Effector memory CD8-positive, alpha-beta T cell (primary cell): ENCODE measurements at regions not wholly inside any gene's neighbourhood (a gene's known extent, or its start where the extent isn't known, plus 50 kb on each side); places are given as distances from the start of the nearest gene placed in this dataset.

Experiments
- ATAC-seq: fragments of 150-1000 bp; cut with Tn5 transposase; replicated peaks from 2 replicates; pipeline ENCODE4 v1.10.0; 2021; ENCODE audit warnings: mild to moderate bottlenecking, moderate library complexity
- DNase-seq, 3 experiments: peaks; one replicate each; pipeline ENCODE4 v3.0.0; 2021
- H3K27ac Mint-ChIP-seq, 2 donors: one replicate each; pipeline ENCODE4 v1.8.0; 2022; ENCODE audit warnings: mild to moderate bottlenecking in 2 of 2, mixed read lengths in 2 of 2, moderate library complexity in 2 of 2
- H3K27me3 Mint-ChIP-seq, 2 donors: one replicate each; pipeline ENCODE4 v1.8.0; 2022; ENCODE audit warnings: mixed read lengths in 2 of 2
- H3K36me3 Mint-ChIP-seq: one replicate; pipeline ENCODE4 v1.8.0; 2022; ENCODE audit warnings: mild to moderate bottlenecking, moderate library complexity, mixed read lengths; ENCODE audit not compliant: insufficient read depth
- H3K4me1 Mint-ChIP-seq, 2 donors: one replicate each; pipeline ENCODE4 v1.8.0; 2022; ENCODE audit warnings: low read depth in 2 of 2, mixed read lengths in 2 of 2
- H3K4me3 Mint-ChIP-seq, 2 donors: one replicate each; pipeline ENCODE4 v1.8.0; 2022; ENCODE audit warnings: mild to moderate bottlenecking in 2 of 2, mixed read lengths in 2 of 2, moderate library complexity in 2 of 2
- H3K9me3 Mint-ChIP-seq, 2 donors: one replicate each; pipeline ENCODE4 v1.8.0; 2022; ENCODE audit warnings: mixed read lengths in 2 of 2

- Mint-ChIP-seq H3K4me1 (no peaks in the 10 kb centered on the region), H3K4me3 (no peak overlapping the region), H3K9me3 (no peaks in the 10 kb centered on the region), H3K36me3 (no peaks in the 10 kb centered on the region), H3K27ac (no peak overlapping the region), H3K27me3 (peaks cover 20 to 68% of the 10 kb centered on the region in 2 donors)
- no peak for DNase-seq
- ATAC-seq, result no peak
These were observed 210.9 kb downstream of the NDUFA10 start for GRCh38 chr2:239814116-239814860.

- ATAC-seq (no peak), DNase-seq (no peak)
- Mint-ChIP-seq H3K9me3 (no peaks in the 10 kb centered on the region), H3K4me3 (no peak overlapping the region), H3K27me3 (peaks cover 12 to 60% of the 10 kb centered on the region in 2 donors), H3K27ac (no peak overlapping the region), H3K36me3 (no peaks in the 10 kb centered on the region), H3K4me1 (no peaks in the 10 kb centered on the region)
These were observed 211.7 kb downstream of the NDUFA10 start for GRCh38 chr2:239813261-239814115.

- Mint-ChIP-seq H3K27me3 (peaks cover 8 to 65% of the 10 kb centered on the region in 2 donors), H3K9me3 (no peaks in the 10 kb centered on the region), H3K4me1 (no peaks in the 10 kb centered on the region), H3K4me3 (no peak overlapping the region), H3K27ac (no peak overlapping the region), H3K36me3 (no peaks in the 10 kb centered on the region)
- DNase-seq, result no peak
- ATAC-seq, result no peak
These were observed 213.2 kb downstream of the NDUFA10 start for GRCh38 chr2:239811806-239812560.

- peaks cover 13 to 72% of the 10 kb centered on the region in 2 donors for H3K27me3 Mint-ChIP-seq
- ATAC-seq (no peak), DNase-seq (no peak)
- no peak overlapping the region for H3K4me3 Mint-ChIP-seq
- no peaks in the 10 kb centered on the region for H3K4me1 Mint-ChIP-seq
- no peak overlapping the region for H3K27ac Mint-ChIP-seq
- no peaks in the 10 kb centered on the region for H3K36me3 Mint-ChIP-seq
- no peaks in the 10 kb centered on the region for H3K9me3 Mint-ChIP-seq
These were observed 213.9 kb downstream of the NDUFA10 start for GRCh38 chr2:239811111-239811781.

- Mint-ChIP-seq H3K4me3 (no peak overlapping the region), H3K27ac (no peak overlapping the region), H3K4me1 (peaks cover 0 to 4% of the 10 kb centered on the region in 2 donors), H3K9me3 (no peaks in the 10 kb centered on the region), H3K36me3 (no peaks in the 10 kb centered on the region), H3K27me3 (peaks cover 12 to 57% of the 10 kb centered on the region in 2 donors)
- DNase-seq (no peak), ATAC-seq (no peak)
These were observed 215.8 kb downstream of the NDUFA10 start for GRCh38 chr2:239809391-239809790.

- H3K27me3 Mint-ChIP-seq, result peaks cover 14 to 48% of the 10 kb centered on the region in 2 donors
- ATAC-seq, result no peak
- no peaks in the 10 kb centered on the region for H3K9me3 Mint-ChIP-seq
- no peak overlapping the region for H3K27ac Mint-ChIP-seq
- H3K4me1 Mint-ChIP-seq, result peaks cover 0 to 4% of the 10 kb centered on the region in 2 donors
- DNase-seq, result no peak
- no peak overlapping the region for H3K4me3 Mint-ChIP-seq
- H3K36me3 Mint-ChIP-seq, result peaks cover 2% of the 10 kb centered on the region
These were observed 217.6 kb downstream of the NDUFA10 start for GRCh38 chr2:239807568-239807967.

- no peak overlapping the region for H3K4me3 Mint-ChIP-seq
- peaks cover 19 to 47% of the 10 kb centered on the region in 2 donors for H3K27me3 Mint-ChIP-seq
- DNase-seq (no peak), ATAC-seq (no peak)
- peaks cover 0 to 4% of the 10 kb centered on the region in 2 donors for H3K4me1 Mint-ChIP-seq
- peaks cover 2% of the 10 kb centered on the region for H3K36me3 Mint-ChIP-seq
- H3K27ac Mint-ChIP-seq, result no peak overlapping the region
- no peaks in the 10 kb centered on the region for H3K9me3 Mint-ChIP-seq
These were observed 218.2 kb downstream of the NDUFA10 start for GRCh38 chr2:239806758-239807434.

GRCh38 chr2:239806276-239806675 lies 218.9 kb downstream of the NDUFA10 start:
- Mint-ChIP-seq H3K27me3 (peaks cover 25 to 50% of the 10 kb centered on the region in 2 donors), H3K4me1 (peaks cover 0 to 4% of the 10 kb centered on the region in 2 donors), H3K9me3 (no peaks in the 10 kb centered on the region), H3K36me3 (peaks cover 2% of the 10 kb centered on the region), H3K4me3 (no peak overlapping the region), H3K27ac (no peak overlapping the region)
- no peak for ATAC-seq
- no peak for DNase-seq

GRCh38 chr2:239805414-239805813 lies 219.7 kb downstream of the NDUFA10 start:
- H3K27me3 Mint-ChIP-seq, result peaks cover 31 to 50% of the 10 kb centered on the region in 2 donors
- H3K4me3 Mint-ChIP-seq, result no peak overlapping the region
- ATAC-seq (no peak), DNase-seq (no peak)
- peaks cover 2% of the 10 kb centered on the region for H3K36me3 Mint-ChIP-seq
- peaks cover 0 to 4% of the 10 kb centered on the region in 2 donors for H3K4me1 Mint-ChIP-seq
- no peak overlapping the region for H3K27ac Mint-ChIP-seq
- H3K9me3 Mint-ChIP-seq, result no peaks in the 10 kb centered on the region

- H3K9me3 Mint-ChIP-seq, result no peaks in the 10 kb centered on the region
- H3K4me1 Mint-ChIP-seq, result peaks cover 0 to 4% of the 10 kb centered on the region in 2 donors
- no peak overlapping the region for H3K4me3 Mint-ChIP-seq
- DNase-seq, result no peak
- no peak for ATAC-seq
- peaks cover 34 to 50% of the 10 kb centered on the region in 2 donors for H3K27me3 Mint-ChIP-seq
- peaks cover 2% of the 10 kb centered on the region for H3K36me3 Mint-ChIP-seq
- no peak overlapping the region for H3K27ac Mint-ChIP-seq
These were observed 220.2 kb downstream of the NDUFA10 start for GRCh38 chr2:239805043-239805329.

- Mint-ChIP-seq H3K27ac (no peak overlapping the region), H3K4me3 (no peak overlapping the region), H3K36me3 (peaks cover 2% of the 10 kb centered on the region)
These were observed 220.7 kb downstream of the NDUFA10 start for GRCh38 chr2:239804161-239805042.

GRCh38 chr2:239803766-239804115 lies 221.4 kb downstream of the NDUFA10 start:
- peaks cover 34 to 56% of the 10 kb centered on the region in 2 donors for H3K27me3 Mint-ChIP-seq

More at GRCh38 chr2:239804161-239805042, 220.7 kb downstream of the NDUFA10 start:
- Mint-ChIP-seq H3K9me3 (no peaks in the 10 kb centered on the region), H3K27me3 (peaks cover 34 to 56% of the 10 kb centered on the region in 2 donors), H3K4me1 (peaks cover 0 to 4% of the 10 kb centered on the region in 2 donors)
- ATAC-seq (no peak), DNase-seq (no peak)

More at GRCh38 chr2:239803766-239804115, 221.4 kb downstream of the NDUFA10 start:
- Mint-ChIP-seq H3K4me3 (no peak overlapping the region), H3K36me3 (peaks cover 2% of the 10 kb centered on the region), H3K9me3 (no peaks in the 10 kb centered on the region), H3K4me1 (peaks cover 0 to 4% of the 10 kb centered on the region in 2 donors), H3K27ac (no peak overlapping the region)
- ATAC-seq (no peak), DNase-seq (no peak)
